ENCODE measurements at regions not wholly inside any gene's neighbourhood (a gene's known extent, or its start where the extent isn't known, plus 50 kb on each side); places are given as distances from the start of the nearest gene placed in this dataset.
"Not testable (repeated sequence)": the region's sequence is repeated elsewhere in the genome, so short reads cannot be mapped to it uniquely, and the experiment has no call there.

DNA sequence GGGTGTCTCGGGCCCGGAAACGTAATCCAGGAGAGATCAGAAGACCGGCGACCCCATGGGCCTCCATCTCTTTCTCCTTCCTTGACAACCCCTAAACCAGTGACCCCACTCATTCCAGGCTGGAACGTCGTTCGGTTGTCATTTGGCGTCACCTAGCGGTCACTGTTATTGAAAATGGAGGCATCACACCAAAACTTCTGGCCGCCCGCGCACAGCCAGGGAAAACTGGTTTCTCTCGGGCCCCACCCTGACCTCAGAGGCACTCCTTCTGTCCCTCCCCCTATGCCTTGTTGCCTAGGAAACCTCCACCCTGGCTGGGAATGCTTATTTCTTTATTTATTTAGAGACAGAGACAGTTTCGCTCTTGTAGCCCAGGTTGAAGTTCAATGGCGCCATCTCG lies 2327.3 kb upstream of the TPTE start:
- ATAC-seq: peak; percentile 84
- DNase-seq (ENCODE audit: low spot score): not testable (repeated sequence)

DNA sequence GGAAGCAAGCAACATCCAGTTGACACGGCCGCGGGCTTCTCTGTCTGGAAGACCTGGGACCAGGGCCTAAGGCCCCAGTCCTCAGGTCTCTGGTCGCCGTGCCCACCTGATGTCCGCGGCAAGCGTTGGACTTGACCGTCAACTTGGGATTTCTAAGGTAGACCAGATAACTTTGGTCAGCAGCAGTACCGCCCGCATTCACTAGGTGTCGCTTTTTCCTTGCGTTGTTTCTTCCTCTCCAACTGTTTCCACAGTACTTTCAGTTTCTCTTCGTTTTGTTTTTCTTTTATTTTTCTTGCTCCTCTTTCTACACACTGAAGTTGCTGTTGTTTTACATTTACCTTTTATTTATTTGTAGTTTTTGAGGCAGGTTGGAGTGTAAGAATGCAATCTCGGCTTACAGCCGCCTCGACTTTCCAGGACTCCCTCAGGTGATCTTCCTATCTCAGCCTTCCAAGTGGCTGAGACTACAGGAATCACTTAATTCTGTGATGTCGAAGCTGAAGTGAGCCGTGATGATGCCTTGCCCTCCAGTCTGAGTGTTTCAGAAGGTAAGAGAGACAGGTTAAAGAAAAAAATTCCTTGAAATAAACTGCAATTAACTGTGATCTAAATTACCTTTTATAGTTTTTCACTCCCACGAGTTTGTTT lies 2323.9 kb upstream of the TPTE start:
- DNase-seq (ENCODE audit: low spot score): not testable (repeated sequence)
- peak; percentile 82 for ATAC-seq

DNA sequence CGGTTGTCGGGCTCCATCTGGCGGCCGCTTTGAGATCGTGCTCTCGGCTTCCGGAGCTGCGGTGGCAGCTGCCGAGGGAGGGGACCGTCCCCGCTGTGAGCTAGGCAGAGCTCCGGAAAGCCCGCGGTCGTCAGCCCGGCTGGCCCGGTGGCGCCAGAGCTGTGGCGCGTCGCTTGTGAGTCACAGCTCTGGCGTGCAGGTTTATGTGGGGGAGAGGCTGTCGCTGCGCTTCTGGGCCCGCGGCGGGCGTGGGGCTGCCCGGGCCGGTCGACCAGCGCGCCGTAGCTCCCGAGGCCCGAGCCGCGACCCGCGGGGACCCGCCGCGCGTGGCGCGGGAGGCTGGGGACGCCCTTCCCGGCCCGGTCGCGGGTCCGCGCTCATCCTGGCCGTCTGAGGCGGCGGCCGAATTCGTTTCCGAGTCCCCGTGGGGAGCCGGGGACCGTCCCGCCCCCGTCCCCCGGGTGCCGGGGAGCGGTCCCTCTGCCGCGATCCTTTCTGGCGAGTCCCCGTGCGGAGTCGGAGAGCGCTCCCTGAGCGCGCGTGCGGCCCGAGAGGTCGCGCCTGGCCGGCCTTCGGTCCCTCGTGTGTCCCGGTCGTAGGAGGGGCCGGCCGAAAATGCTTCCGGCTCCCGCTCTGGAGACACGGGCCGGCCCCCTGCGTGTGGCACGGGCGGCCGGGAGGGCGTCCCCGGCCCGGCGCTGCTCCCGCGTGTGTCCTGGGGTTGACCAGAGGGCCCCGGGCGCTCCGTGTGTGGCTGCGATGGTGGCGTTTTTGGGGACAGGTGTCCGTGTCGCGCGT lies 2316.1 kb upstream of the TPTE start:
- ATAC-seq: peak; percentile 100
- not testable (repeated sequence) for DNase-seq (ENCODE audit: low spot score)

DNA sequence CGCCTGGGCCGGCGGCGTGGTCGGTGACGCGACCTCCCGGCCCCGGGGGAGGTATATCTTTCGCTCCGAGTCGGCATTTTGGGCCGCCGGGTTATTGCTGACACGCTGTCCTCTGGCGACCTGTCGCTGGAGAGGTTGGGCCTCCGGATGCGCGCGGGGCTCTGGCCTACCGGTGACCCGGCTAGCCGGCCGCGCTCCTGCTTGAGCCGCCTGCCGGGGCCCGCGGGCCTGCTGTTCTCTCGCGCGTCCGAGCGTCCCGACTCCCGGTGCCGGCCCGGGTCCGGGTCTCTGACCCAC lies 2315.5 kb upstream of the TPTE start:
- not testable (repeated sequence) for ATAC-seq; DNase-seq (ENCODE audit: low spot score)

DNA sequence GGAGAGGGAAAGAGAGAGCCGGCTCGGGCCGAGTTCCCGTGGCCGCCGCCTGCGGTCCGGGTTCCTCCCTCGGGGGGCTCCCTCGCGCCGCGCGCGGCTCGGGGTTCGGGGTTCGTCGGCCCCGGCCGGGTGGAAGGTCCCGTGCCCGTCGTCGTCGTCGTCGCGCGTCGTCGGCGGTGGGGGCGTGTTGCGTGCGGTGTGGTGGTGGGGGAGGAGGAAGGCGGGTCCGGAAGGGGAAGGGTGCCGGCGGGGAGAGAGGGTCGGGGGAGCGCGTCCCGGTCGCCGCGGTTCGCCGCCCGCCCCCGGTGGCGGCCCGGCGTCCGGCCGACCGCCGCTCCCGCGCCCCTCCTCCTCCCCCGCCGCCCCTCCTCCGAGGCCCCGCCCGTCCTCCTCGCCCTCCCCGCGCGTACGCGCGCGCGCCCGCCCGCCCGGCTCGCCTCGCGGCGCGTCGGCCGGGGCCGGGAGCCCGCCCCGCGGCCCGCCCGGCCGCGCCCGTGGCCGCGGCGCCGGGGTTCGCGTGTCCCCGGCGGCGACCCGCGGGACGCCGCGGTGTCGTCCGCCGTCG lies 2308.3 kb upstream of the TPTE start:
- peak; percentile 36 for ATAC-seq
- DNase-seq (ENCODE audit: low spot score): peak; percentile 97

DNA sequence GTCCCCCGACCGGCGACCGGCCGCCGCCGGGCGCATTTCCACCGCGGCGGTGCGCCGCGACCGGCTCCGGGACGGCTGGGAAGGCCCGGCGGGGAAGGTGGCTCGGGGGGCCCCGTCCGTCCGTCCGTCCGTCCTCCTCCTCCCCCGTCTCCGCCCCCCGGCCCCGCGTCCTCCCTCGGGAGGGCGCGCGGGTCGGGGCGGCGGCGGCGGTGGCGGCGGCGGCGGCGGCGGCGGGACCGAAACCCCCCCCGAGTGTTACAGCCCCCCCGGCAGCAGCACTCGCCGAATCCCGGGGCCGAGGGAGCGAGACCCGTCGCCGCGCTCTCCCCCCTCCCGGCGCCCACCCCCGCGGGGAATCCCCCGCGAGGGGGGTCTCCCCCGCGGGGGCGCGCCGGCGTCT lies 2306.8 kb upstream of the TPTE start:
- DNase-seq (ENCODE audit: low spot score); ATAC-seq: not testable (repeated sequence)

DNA sequence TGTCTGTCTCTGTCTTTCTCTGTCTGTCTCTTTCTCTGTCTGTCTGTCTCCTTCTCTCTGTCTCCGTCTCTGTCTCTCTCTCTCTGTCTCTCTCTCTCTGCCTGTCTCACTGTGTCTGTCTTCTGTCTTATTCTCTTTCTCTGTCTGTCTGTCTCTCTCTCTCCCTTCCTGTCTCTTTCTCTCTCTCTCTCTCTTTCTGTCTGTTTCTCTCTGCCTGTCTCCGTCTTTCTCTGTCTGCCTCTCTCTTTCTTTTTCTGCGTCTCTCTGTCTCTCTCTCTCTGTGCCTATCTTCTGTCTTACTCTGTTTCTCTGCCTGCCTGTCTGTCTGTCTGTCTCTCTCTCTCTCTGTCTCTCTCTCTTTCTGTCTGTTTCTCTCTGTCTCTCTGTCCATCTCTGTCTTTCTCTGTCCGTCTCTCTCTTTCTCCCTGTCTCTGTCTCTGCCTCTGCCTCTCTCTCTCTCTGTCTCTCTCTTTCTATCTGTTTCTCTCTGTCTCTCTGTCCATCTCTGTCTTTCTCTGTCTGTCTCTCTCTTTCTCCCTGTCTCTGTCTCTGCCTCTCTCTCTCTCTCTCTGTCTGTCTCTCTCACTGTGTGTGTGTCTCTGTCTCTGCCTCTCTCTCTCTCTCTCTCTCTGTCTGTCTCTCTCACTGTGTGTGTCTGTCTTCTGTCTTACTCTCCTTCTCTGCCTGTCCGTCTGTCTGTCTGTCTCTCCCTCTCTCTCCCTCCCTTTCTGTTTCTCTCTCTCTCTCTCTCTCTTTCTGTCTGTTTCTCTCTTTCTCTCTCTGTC lies 2291.8 kb upstream of the TPTE start:
- DNase-seq (ENCODE audit: low spot score): not testable (repeated sequence)
- peak; percentile 54 for ATAC-seq

DNA sequence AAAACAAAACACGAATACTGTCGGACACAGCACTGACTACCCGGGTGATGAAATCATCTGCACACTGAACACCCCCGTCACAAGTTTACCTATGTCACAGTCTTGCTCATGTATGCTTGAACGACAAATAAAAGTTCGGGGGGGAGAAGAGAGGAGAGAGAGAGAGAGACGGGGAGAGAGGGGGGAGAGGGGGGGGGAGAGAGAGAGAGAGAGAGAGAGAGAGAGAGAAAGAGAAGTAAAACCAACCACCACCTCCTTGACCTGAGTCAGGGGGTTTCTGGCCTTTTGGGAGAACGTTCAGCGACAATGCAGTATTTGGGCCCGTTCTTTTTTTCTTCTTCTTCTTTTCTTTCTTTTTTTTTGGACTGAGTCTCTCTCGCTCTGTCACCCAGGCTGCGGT lies 2290.1 kb upstream of the TPTE start:
- not testable (repeated sequence) for ATAC-seq; DNase-seq (ENCODE audit: low spot score)

DNA sequence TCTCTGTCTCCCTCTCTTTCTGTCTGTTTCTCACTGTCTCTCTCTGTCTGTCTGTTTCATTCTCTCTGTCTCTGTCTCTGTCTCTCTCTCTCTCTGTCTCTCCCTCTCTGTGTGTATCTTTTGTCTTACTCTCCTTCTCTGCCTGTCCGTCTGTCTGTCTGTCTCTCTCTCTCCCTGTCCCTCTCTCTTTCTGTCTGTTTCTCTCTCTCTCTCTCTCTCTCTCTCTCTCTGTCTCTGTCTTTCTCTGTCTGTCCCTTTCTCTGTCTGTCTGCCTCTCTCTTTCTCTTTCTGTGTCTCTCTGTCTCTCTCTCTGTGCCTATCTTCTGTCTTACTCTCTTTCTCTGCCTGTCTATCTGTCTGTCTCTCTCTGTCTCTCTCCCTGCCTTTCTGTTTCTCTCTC lies 2288.4 kb upstream of the TPTE start:
- ATAC-seq; DNase-seq (ENCODE audit: low spot score): not testable (repeated sequence)

DNA sequence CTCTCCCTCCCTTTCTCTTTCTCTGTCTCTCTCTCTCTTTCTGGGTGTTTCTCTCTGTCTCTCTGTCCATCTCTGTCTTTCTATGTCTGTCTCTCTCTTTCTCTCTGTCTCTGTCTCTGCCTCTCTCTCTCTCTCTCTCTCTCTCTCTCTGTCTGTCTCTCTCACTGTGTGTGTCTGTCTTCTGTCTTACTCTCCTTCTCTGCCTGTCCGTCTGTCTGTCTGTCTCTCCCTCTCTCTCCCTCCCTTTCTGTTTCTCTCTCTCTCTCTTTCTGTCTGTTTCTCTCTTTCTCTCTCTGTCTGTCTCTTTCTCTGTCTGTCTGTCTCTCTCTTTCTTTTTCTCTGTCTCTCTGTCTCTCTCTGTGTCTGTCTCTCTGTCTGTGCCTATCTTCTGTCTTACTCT lies 2287.3 kb upstream of the TPTE start:
- DNase-seq (ENCODE audit: low spot score); ATAC-seq: not testable (repeated sequence)

DNA sequence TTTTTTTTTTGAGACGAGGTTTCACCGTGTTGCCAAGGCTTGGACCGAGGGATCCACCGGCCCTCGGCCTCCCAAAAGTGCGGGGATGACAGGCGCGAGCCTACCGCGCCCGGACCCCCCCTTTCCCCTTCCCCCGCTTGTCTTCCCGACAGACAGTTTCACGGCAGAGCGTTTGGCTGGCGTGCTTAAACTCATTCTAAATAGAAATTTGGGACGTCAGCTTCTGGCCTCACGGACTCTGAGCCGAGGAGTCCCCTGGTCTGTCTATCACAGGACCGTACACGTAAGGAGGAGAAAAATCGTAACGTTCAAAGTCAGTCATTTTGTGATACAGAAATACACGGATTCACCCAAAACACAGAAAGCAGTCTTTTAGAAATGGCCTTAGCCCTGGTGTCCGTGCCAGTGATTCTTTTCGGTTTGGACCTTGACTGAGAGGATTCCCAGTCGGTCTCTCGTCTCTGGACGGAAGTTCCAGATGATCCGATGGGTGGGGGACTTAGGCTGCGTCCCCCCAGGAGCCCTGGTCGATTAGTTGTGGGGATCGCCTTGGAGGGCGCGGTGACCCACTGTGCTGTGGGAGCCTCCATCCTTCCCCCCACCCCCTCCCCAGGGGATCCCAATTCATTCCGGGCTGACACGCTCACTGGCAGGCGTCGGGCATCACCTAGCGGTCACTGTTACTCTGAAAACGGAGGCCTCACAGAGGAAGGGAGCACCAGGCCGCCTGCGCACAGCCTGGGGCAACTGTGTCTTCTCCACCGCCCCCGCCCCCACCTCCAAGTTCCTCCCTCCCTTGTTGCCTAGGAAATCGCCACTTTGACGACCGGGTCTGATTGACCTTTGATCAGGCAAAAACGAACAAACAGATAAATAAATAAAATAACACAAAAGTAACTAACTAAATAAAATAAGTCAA lies 2276.4 kb upstream of the TPTE start:
- ATAC-seq: peak; percentile 74
- not testable (repeated sequence) for DNase-seq (ENCODE audit: low spot score)

DNA sequence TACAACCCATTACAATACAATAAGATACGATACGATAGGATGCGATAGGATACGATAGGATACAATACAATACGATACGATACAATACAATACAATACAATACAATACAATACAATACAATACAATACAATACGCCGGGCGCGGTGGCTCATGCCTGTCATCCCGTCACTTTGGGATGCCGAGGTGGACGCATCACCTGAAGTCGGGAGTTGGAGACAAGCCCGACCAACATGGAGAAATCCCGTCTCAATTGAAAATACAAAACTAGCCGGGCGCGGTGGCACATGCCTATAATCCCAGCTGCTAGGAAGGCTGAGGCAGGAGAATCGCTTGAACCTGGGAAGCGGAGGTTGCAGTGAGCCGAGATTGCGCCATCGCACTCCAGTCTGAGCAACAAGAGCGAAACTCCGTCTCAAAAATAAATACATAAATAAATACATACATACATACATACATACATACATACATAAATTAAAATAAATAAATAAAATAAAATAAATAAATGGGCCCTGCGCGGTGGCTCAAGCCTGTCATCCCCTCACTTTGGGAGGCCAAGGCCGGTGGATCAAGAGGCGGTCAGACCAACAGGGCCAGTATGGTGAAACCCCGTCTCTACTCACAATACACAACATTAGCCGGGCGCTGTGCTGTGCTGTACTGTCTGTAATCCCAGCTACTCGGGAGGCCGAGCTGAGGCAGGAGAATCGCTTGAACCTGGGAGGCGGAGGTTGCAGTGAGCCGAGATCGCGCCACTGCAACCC lies 2275.6 kb upstream of the TPTE start:
- ATAC-seq: peak; percentile 74
- not testable (repeated sequence) for DNase-seq (ENCODE audit: low spot score)

DNA sequence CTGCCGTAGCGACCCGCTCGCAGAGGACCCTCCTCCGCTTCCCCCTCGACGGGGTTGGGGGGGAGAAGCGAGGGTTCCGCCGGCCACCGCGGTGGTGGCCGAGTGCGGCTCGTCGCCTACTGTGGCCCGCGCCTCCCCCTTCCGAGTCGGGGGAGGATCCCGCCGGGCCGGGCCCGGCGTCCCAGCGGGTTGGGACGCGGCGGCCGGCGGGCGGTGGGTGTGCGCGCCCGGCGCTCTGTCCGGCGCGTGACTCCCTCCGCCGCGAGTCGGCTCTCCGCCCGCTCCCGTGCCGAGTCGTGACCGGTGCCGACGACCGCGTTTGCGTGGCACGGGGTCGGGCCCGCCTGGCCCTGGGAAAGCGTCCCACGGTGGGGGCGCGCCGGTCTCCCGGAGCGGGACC lies 2269.7 kb upstream of the TPTE start:
- not testable (repeated sequence) for ATAC-seq; DNase-seq (ENCODE audit: low spot score)

DNA sequence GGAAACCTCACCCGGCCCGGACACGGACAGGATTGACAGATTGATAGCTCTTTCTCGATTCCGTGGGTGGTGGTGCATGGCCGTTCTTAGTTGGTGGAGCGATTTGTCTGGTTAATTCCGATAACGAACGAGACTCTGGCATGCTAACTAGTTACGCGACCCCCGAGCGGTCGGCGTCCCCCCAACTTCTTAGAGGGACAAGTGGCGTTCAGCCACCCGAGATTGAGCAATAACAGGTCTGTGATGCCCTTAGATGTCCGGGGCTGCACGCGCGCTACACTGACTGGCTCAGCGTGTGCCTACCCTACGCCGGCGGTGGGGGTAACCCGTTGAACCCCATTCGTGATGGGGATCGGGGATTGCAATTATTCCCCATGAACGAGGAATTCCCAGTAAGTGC lies 2266.3 kb upstream of the TPTE start:
- peak; percentile 45 for DNase-seq (ENCODE audit: low spot score)
- ATAC-seq: not testable (repeated sequence)

DNA sequence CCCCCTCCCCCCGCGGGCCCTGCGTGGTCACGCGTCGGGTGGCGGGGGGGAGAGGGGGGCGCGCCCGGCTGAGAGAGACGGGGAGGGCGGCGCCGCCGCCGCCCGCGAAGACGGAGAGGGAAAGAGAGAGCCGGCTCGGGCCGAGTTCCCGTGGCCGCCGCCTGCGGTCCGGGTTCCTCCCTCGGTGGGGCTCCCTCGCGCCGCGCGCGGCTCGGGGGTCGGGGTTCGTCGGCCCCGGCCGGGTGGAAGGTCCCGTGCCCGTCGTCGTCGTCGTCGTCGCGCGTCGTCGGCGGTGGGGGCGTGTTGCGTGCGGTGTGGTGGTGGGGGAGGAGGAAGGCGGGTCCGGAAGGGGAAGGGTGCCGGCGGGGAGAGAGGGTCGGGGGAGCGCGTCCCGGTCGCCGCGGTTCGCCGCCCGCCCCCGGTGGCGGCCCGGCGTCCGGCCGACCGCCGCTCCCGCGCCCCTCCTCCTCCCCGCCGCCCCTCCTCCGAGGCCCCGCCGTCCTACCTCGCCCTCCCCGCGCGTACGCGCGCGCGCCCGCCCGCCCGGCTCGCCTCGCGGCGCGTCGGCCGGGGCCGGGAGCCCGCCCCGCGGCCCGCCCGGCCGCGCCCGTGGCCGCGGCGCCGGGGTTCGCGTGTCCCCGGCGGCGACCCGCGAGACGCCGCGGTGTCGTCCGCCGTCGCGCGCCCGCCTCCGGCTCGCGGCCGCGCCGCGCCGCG lies 2264.1 kb upstream of the TPTE start:
- ATAC-seq: not testable (repeated sequence)
- DNase-seq (ENCODE audit: low spot score): peak; percentile 40

DNA sequence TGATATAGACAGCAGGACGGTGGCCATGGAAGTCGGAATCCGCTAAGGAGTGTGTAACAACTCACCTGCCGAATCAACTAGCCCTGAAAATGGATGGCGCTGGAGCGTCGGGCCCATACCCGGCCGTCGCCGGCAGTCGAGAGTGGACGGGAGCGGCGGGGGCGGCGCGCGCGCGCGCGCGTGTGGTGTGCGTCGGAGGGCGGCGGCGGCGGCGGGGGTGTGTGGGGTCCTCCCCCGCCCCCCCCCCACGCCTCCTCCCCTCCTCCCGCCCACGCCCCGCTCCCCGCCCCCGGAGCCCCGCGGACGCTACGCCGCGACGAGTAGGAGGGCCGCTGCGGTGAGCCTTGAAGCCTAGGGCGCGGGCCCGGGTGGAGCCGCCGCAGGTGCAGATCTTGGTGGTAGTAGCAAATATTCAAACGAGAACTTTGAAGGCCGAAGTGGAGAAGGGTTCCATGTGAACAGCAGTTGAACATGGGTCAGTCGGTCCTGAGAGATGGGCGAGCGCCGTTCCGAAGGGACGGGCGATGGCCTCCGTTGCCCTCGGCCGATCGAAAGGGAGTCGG lies 2261.2 kb upstream of the TPTE start:
- not testable (repeated sequence) for DNase-seq (ENCODE audit: low spot score)
- peak; percentile 76 for ATAC-seq
